HG03442 (cell line): ENCODE measurements at regions not wholly inside any gene's neighbourhood (a gene's known extent, or its start where the extent isn't known, plus 50 kb on each side); places are given as distances from the start of the nearest gene placed in this dataset.
A peak's percentile ranks its signal among the peaks of the same experiment; 100 is the strongest.

Source experiments
- ATAC-seq: cut with Tn5 transposase; IDR thresholded peaks from one replicate; pipeline ENCODE4 v1.9.1; 2021; ENCODE audit warnings: mild to moderate bottlenecking, moderate library complexity; ENCODE audit not compliant: unreplicated experiment

GRCh38 chr3:30290479-30290878 is 315.9 kb upstream of the TGFBR2 start:
- no peak for ATAC-seq

GRCh38 chr3:30292192-30292893 is 314.1 kb upstream of the TGFBR2 start:
- no peak for ATAC-seq

- no peak for ATAC-seq
Measured at GRCh38 chr3:30293621-30294240, 312.7 kb upstream of the TGFBR2 start.

- ATAC-seq, result no peak
Measured at GRCh38 chr3:30294241-30294667, 312.1 kb upstream of the TGFBR2 start.

- no peak for ATAC-seq
Measured at GRCh38 chr3:30297112-30297511, 309.3 kb upstream of the TGFBR2 start.

GRCh38 chr3:30299674-30300385 is 306.6 kb upstream of the TGFBR2 start:
- ATAC-seq, result no peak

GRCh38 chr3:30300809-30301208 is 305.6 kb upstream of the TGFBR2 start:
- no peak for ATAC-seq

- ATAC-seq, result peak; percentile 66
Measured at GRCh38 chr3:30302027-30302426, 304.4 kb upstream of the TGFBR2 start.

GRCh38 chr3:30303770-30304169 is 302.6 kb upstream of the TGFBR2 start:
- ATAC-seq, result no peak

GRCh38 chr3:30305021-30305420 is 301.4 kb upstream of the TGFBR2 start:
- no peak for ATAC-seq

- no peak for ATAC-seq
Measured at GRCh38 chr3:30306896-30307295, 299.5 kb upstream of the TGFBR2 start.

- ATAC-seq, result no peak
Measured at GRCh38 chr3:30307372-30307950, 298.9 kb upstream of the TGFBR2 start.

- no peak for ATAC-seq
Measured at GRCh38 chr3:30308131-30308530, 298.3 kb upstream of the TGFBR2 start.

- ATAC-seq, result no peak
Measured at GRCh38 chr3:30309961-30310954, 296.1 kb upstream of the TGFBR2 start.

- no peak for ATAC-seq
Measured at GRCh38 chr3:30311781-30312180, 294.6 kb upstream of the TGFBR2 start.

GRCh38 chr3:30313840-30314239 is 292.6 kb upstream of the TGFBR2 start:
- ATAC-seq, result no peak

- no peak for ATAC-seq
Measured at GRCh38 chr3:30314757-30315325, 291.6 kb upstream of the TGFBR2 start.

GRCh38 chr3:30315447-30315846 is 291.0 kb upstream of the TGFBR2 start:
- ATAC-seq, result no peak

GRCh38 chr3:30317561-30317960 is 288.8 kb upstream of the TGFBR2 start:
- ATAC-seq, result no peak

GRCh38 chr3:30318110-30318509 is 288.3 kb upstream of the TGFBR2 start:
- no peak for ATAC-seq
